Loucy (cell line): ENCODE measurements at regions not wholly inside any gene's neighbourhood (a gene's known extent, or its start where the extent isn't known, plus 50 kb on each side); places are given as distances from the start of the nearest gene placed in this dataset.

Experiments
- H2AFZ ChIP-seq: fragments of 200-600 bp; sonication (generic); 2 replicates; pipeline ENCODE4 v1.6.0; 2016; ENCODE audit warnings: antibody characterized with exemption, mild to moderate bottlenecking, low read length, moderate library complexity
- H3F3A ChIP-seq: fragments of 200-600 bp; 2 replicates; pipeline ENCODE4 v1.6.0; 2016; ENCODE audit warnings: antibody characterized with exemption, low read depth, mild to moderate bottlenecking
- H3K27me3 ChIP-seq: fragments of 200-600 bp; sonication (generic); 2 replicates; pipeline ENCODE4 v1.6.1; 2014; ENCODE audit warnings: low read length, mild to moderate bottlenecking; ENCODE audit not compliant: insufficient read depth, poor library complexity, severe bottlenecking
- H3K36me3 ChIP-seq: fragments of 200-600 bp; sonication (generic); 2 replicates; pipeline ENCODE4 v1.6.1; 2016; ENCODE audit warnings: low read length; ENCODE audit not compliant: insufficient read depth
- H3K4me1 ChIP-seq: fragments of 200-600 bp; sonication (generic); 2 replicates; pipeline ENCODE4 v1.5.1; 2014; ENCODE audit warnings: low read length, mild to moderate bottlenecking; ENCODE audit not compliant: insufficient read depth, poor library complexity, severe bottlenecking
- H3K4me2 ChIP-seq: fragments of 200-600 bp; sonication (generic); 2 replicates; pipeline ENCODE4 v1.6.0; 2014; ENCODE audit warnings: antibody characterized with exemption, low read length, low read depth, mild to moderate bottlenecking; ENCODE audit not compliant: poor library complexity, severe bottlenecking
- H3K4me3 ChIP-seq: fragments of 200-600 bp; sonication (generic); 2 replicates; pipeline ENCODE4 v1.5.1; 2014; ENCODE audit warnings: low read length, mild to moderate bottlenecking, mixed read lengths; ENCODE audit not compliant: poor library complexity, severe bottlenecking
- H3K79me2 ChIP-seq: fragments of 200-600 bp; sonication (generic); 2 replicates; pipeline ENCODE4 v1.6.1; 2014; ENCODE audit warnings: low read length; ENCODE audit not compliant: insufficient read depth
- H3K9ac ChIP-seq: fragments of 200-600 bp; sonication (generic); 2 replicates; pipeline ENCODE4 v1.6.0; 2014; ENCODE audit warnings: mild to moderate bottlenecking, low read depth, low read length, moderate library complexity; ENCODE audit not compliant: poor library complexity, severe bottlenecking
- H3K9me2 ChIP-seq: fragments of 200-600 bp; sonication (generic); replicated peaks from 2 replicates; pipeline ENCODE4 v1.6.1; 2016; ENCODE audit warnings: low read depth, low read length, mixed read lengths
- H3K9me3 ChIP-seq: fragments of 200-600 bp; sonication (generic); 2 replicates; pipeline ENCODE4 v1.6.1; 2014; ENCODE audit warnings: mild to moderate bottlenecking, antibody characterized with exemption, low read length, low read depth; ENCODE audit not compliant: insufficient read depth
- H4K20me1 ChIP-seq: fragments of 200-600 bp; sonication (generic); 2 replicates; pipeline ENCODE4 v1.6.0; 2014; ENCODE audit warnings: antibody characterized with exemption, low read length, mild to moderate bottlenecking; ENCODE audit not compliant: insufficient read depth, poor library complexity, severe bottlenecking
- EZH2phosphoT487 ChIP-seq: fragments of 200-600 bp; IDR thresholded peaks from 2 replicates; pipeline ENCODE4 v1.6.1; 2018; ENCODE audit warnings: antibody characterized with exemption, mild to moderate bottlenecking, moderate library complexity, borderline replicate concordance
- TF ChIP-seq, protein P1 (sequence below): fragments of 200-600 bp; sonication (generic); conservative IDR thresholded peaks from 2 replicates; pipeline ENCODE4 v1.5.1; 2014; ENCODE audit warnings: mild to moderate bottlenecking, antibody characterized with exemption, low read length

- Histone ChIP-seq H3K4me1 (no peaks in the 10 kb centered on the region), H3K79me2 (no peaks in the 10 kb centered on the region), H2AFZ (no peak overlapping the region), H3K4me2 (no peak overlapping the region), H3K4me3 (no peak overlapping the region), H3F3A (no peaks in the 10 kb centered on the region), H3K9me2 (no peaks in the 10 kb centered on the region), H3K9ac (no peak overlapping the region), H3K27me3 (no peaks in the 10 kb centered on the region), H3K9me3 (no peaks in the 10 kb centered on the region), H4K20me1 (no peaks in the 10 kb centered on the region), H3K36me3 (no peaks in the 10 kb centered on the region)
- TF ChIP-seq, protein P1, sequence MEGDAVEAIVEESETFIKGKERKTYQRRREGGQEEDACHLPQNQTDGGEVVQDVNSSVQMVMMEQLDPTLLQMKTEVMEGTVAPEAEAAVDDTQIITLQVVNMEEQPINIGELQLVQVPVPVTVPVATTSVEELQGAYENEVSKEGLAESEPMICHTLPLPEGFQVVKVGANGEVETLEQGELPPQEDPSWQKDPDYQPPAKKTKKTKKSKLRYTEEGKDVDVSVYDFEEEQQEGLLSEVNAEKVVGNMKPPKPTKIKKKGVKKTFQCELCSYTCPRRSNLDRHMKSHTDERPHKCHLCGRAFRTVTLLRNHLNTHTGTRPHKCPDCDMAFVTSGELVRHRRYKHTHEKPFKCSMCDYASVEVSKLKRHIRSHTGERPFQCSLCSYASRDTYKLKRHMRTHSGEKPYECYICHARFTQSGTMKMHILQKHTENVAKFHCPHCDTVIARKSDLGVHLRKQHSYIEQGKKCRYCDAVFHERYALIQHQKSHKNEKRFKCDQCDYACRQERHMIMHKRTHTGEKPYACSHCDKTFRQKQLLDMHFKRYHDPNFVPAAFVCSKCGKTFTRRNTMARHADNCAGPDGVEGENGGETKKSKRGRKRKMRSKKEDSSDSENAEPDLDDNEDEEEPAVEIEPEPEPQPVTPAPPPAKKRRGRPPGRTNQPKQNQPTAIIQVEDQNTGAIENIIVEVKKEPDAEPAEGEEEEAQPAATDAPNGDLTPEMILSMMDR = no peak
- no peak for TF ChIP-seq EZH2phosphoT487
Observed at GRCh38 chr21:16863362-16863905, 649.4 kb upstream of the CXADR start.

GRCh38 chr21:16863908-16864307 is 648.9 kb upstream of the CXADR start:
- Histone ChIP-seq H3K9me2 (no peaks in the 10 kb centered on the region), H3K4me2 (no peak overlapping the region)

GRCh38 chr21:16865632-16866031 is 647.2 kb upstream of the CXADR start:
- H3K4me1 ChIP-seq = no peaks in the 10 kb centered on the region
- no peaks in the 10 kb centered on the region for H3K27me3 ChIP-seq
- H3K9me3 ChIP-seq = no peaks in the 10 kb centered on the region
- H3K9ac ChIP-seq = no peak overlapping the region
- no peak overlapping the region for H3K4me2 ChIP-seq
- no peaks in the 10 kb centered on the region for H3K36me3 ChIP-seq
- H3F3A ChIP-seq = no peaks in the 10 kb centered on the region
- H2AFZ ChIP-seq = no peak overlapping the region
- H3K9me2 ChIP-seq = no peaks in the 10 kb centered on the region
- H3K79me2 ChIP-seq = no peaks in the 10 kb centered on the region
- TF ChIP-seq EZH2phosphoT487 = no peak
- TF ChIP-seq, protein P1 = no peak
- no peaks in the 10 kb centered on the region for H4K20me1 ChIP-seq
- H3K4me3 ChIP-seq = no peak overlapping the region

More at GRCh38 chr21:16863908-16864307, 648.9 kb upstream of the CXADR start:
- H4K20me1 ChIP-seq = no peaks in the 10 kb centered on the region
- no peaks in the 10 kb centered on the region for H3K4me1 ChIP-seq
- no peak overlapping the region for H3K9ac ChIP-seq
- H3F3A ChIP-seq = no peaks in the 10 kb centered on the region
- no peaks in the 10 kb centered on the region for H3K36me3 ChIP-seq
- H3K9me3 ChIP-seq = no peaks in the 10 kb centered on the region
- no peak overlapping the region for H3K4me3 ChIP-seq
- no peaks in the 10 kb centered on the region for H3K27me3 ChIP-seq
- H2AFZ ChIP-seq = no peak overlapping the region
- no peaks in the 10 kb centered on the region for H3K79me2 ChIP-seq
- TF ChIP-seq, protein P1 = no peak
- no peak for TF ChIP-seq EZH2phosphoT487
